A673 (cell line): ENCODE measurements at regions not wholly inside any gene's neighbourhood (a gene's known extent, or its start where the extent isn't known, plus 50 kb on each side); places are given as distances from the start of the nearest gene placed in this dataset.

Experiments used
- CTCF ChIP-seq: fragments of 300-800, 200-600 bp; sonication (generic); conservative IDR thresholded peaks from 2 replicates; pipeline ENCODE4 v1.5.1; 2017; ENCODE audit warnings: low read depth, mild to moderate bottlenecking, antibody characterized with exemption, low read length, moderate library complexity, mixed read lengths
- EZH2 ChIP-seq: fragments of 200-600 bp; sonication (generic); IDR thresholded peaks from 2 replicates; pipeline ENCODE4 v1.6.1; 2017; ENCODE audit warnings: borderline replicate concordance, low read depth, mild to moderate bottlenecking, mixed read lengths, antibody characterized with exemption, low read length; ENCODE audit not compliant: poor library complexity, severe bottlenecking

- TF ChIP-seq CTCF = no peak
- TF ChIP-seq EZH2 = no peak
Observed at GRCh38 chr7:17121671-17122070, 176.8 kb upstream of the AHR start.
